H1 (cell line): ENCODE measurements at regions not wholly inside any gene's neighbourhood (a gene's known extent, or its start where the extent isn't known, plus 50 kb on each side); places are given as distances from the start of the nearest gene placed in this dataset.

Experiments used
- ASH2L ChIP-seq: fragments of 200-600, 300-600 bp; sonication (generic); IDR thresholded peaks from one replicate; pipeline ENCODE4 v1.7.1; 2017; ENCODE audit warnings: low read length
- BRCA1 ChIP-seq: IDR thresholded peaks from 2 replicates; pipeline ENCODE4 v1.6.1; 2012; ENCODE audit warnings: low read depth, low read length, improper control_type of control experiment
- CBX5 ChIP-seq: fragments of 300-800, 300-1000 bp; sonication (generic); IDR thresholded peaks from 2 replicates; pipeline ENCODE4 v1.7.1; 2016; ENCODE audit warnings: antibody characterized with exemption, low read length, low read depth
- GTF2F1 ChIP-seq: IDR thresholded peaks from 2 replicates; pipeline ENCODE4 v1.6.1; 2012; ENCODE audit warnings: low read depth, low read length, improper control_type of control experiment, borderline replicate concordance
- KDM5A ChIP-seq: fragments of 200-600 bp; IDR thresholded peaks from 2 replicates; pipeline ENCODE4 v1.7.1; 2012; ENCODE audit warnings: mild to moderate bottlenecking, low read length, inconsistent platforms, mixed read lengths
- RNF2 ChIP-seq: fragments of 200-900, 300-1000 bp; sonication (generic); IDR thresholded peaks from 2 replicates; pipeline ENCODE4 v1.7.1; 2016; ENCODE audit warnings: borderline replicate concordance, low read depth, mild to moderate bottlenecking, antibody characterized with exemption, low read length; ENCODE audit not compliant: poor library complexity, severe bottlenecking; ENCODE audit errors: missing control alignments

DNA sequence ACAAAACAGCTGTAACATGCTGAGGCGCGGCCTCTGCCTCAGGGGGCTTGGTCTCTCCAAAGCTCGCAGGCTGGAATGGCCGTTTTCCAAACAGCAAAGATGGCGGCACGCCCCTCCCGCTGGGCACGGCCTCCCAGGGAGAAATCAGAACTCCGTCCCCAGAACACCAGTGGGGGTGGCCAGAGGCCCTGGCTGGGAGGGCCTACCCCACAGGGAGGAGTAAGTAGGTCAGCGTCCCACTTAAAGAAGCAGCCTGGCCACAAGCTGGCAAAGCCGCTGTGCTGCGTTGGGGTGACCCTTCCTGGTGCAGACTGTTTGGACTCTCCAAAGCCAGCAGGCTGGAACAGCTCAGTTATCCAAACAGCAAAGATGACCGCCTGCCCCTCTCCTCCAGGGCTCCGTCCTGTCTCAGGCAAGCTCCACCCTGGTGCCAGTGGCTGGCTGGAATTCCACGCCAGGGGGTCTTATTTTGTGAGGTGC is 862.8 kb downstream of the TRIML1 start (continued):
- TF ChIP-seq GTF2F1 (no peak), CBX5 (no peak), KDM5A (no peak), RNF2 (no peak), ASH2L (no peak), BRCA1 (no peak)
